HEK293 (cell line): ENCODE measurements at regions not wholly inside any gene's neighbourhood (a gene's known extent, or its start where the extent isn't known, plus 50 kb on each side); places are given as distances from the start of the nearest gene placed in this dataset.

Experiments
- CTCF ChIA-PET: fragments of 350-600 bp; formaldehyde crosslinking; extraction: SDS; loops from one replicate; lab custom pipeline; 2021; ENCODE audit warnings: antibody characterized with exemption; lab: Yijun Ruan, JAX
- POLR2A ChIA-PET: fragments of 300-600 bp; formaldehyde crosslinking; extraction: SDS; loops from one replicate; lab custom pipeline; 2020; ENCODE audit warnings: antibody characterized with exemption, inconsistent platforms; lab: Yijun Ruan, JAX
- H3K27ac ChIP-seq: fragments of 200-500 bp; sonication (Bioruptor generic); 2 replicates; pipeline ENCODE4 v1.5.1; 2014; ENCODE audit warnings: low read depth, low read length, control low read depth, inconsistent platforms; ENCODE audit errors: extremely low read depth
- H3K36me3 ChIP-seq, 2 experiments: fragments of 200-500 bp in 1 of 2; sonication (Bioruptor generic) in 1 of 2; 1 replicate in 1 of 2; 2 replicates in 1 of 2; pipeline ENCODE4 v1.5.1; 2014 to 2017; ENCODE audit warnings: inconsistent platforms in 2 of 2, low read length in 2 of 2; ENCODE audit not compliant: control insufficient read depth in 2 of 2, insufficient read depth in 1 of 2
- H3K4me1 ChIP-seq: fragments of 200-500 bp; sonication (Bioruptor generic); 2 replicates; pipeline ENCODE4 v1.5.1; 2014; ENCODE audit warnings: mild to moderate bottlenecking, low read length, inconsistent platforms; ENCODE audit not compliant: control insufficient read depth, insufficient read depth
- H3K4me3 ChIP-seq: 2 replicates; pipeline ENCODE4 v1.5.1; 2011; ENCODE audit warnings: low read depth, mild to moderate bottlenecking, control low read depth, low read length, moderate library complexity
- H3K9me3 ChIP-seq: fragments of 200-500 bp; sonication (Bioruptor generic); 2 replicates; pipeline ENCODE4 v1.5.1; 2014; ENCODE audit warnings: low read depth, low read length, inconsistent platforms; ENCODE audit not compliant: control insufficient read depth, insufficient read depth
- GLIS1 ChIP-seq: fragments of 450-650 bp; formaldehyde crosslinking; IDR thresholded peaks from 2 replicates; pipeline ENCODE4 v1.5.1; 2016; ENCODE audit warnings: missing biosample characterization, missing genetic modification characterization
- HOXA7 ChIP-seq: sonication (generic); formaldehyde crosslinking; IDR thresholded peaks from 2 replicates; pipeline ENCODE4 v1.8.1; 2022; ENCODE audit warnings: missing genetic modification reagents, borderline replicate concordance
- HOXD13 ChIP-seq: sonication (generic); formaldehyde crosslinking; IDR thresholded peaks from 2 replicates; pipeline ENCODE4 v1.8.0; 2022; ENCODE audit warnings: missing genetic modification reagents, borderline replicate concordance
- IKZF3 ChIP-seq: fragments of 450-650 bp; IDR thresholded peaks from 2 replicates; pipeline ENCODE4 v1.5.0; 2018; ENCODE audit warnings: missing biosample characterization, mild to moderate bottlenecking, missing genetic modification characterization, moderate library complexity
- TRIM28 ChIP-seq: IDR thresholded peaks from 2 replicates; pipeline ENCODE4 v1.6.1; 2011; ENCODE audit warnings: low read length, control low read depth, borderline replicate concordance
- YY1 ChIP-seq: fragments of 450-650 bp; formaldehyde crosslinking; IDR thresholded peaks from 2 replicates; pipeline ENCODE4 v1.5.1; 2018; ENCODE audit warnings: missing biosample characterization, missing genetic modification characterization
- ZBTB1 ChIP-seq: fragments of 450-650 bp; formaldehyde crosslinking; IDR thresholded peaks from 2 replicates; pipeline ENCODE4 v1.5.1; 2016; ENCODE audit warnings: missing biosample characterization, missing genetic modification characterization
- ZNF132 ChIP-seq: fragments of 450-650 bp; formaldehyde crosslinking; IDR thresholded peaks from 2 replicates; pipeline ENCODE4 v1.5.1; 2017; ENCODE audit warnings: missing biosample characterization, missing genetic modification characterization, borderline replicate concordance
- ZNF140 ChIP-seq: fragments of 450-650 bp; formaldehyde crosslinking; IDR thresholded peaks from 2 replicates; pipeline ENCODE4 v1.5.1; 2016; ENCODE audit warnings: missing biosample characterization, missing genetic modification characterization
- ZNF157 ChIP-seq: fragments of 450-650 bp; formaldehyde crosslinking; IDR thresholded peaks from 2 replicates; pipeline ENCODE4 v1.5.1; 2016; ENCODE audit warnings: missing biosample characterization, missing genetic modification characterization
- ZNF175 ChIP-seq: fragments of 450-650 bp; formaldehyde crosslinking; IDR thresholded peaks from 2 replicates; pipeline ENCODE4 v1.5.1; 2016; ENCODE audit warnings: missing biosample characterization, missing genetic modification characterization
- ZNF202 ChIP-seq: fragments of 450-650 bp; formaldehyde crosslinking; IDR thresholded peaks from 2 replicates; pipeline ENCODE4 v1.5.1; 2016; ENCODE audit warnings: missing biosample characterization, missing genetic modification characterization, borderline replicate concordance
- ZNF223 ChIP-seq: fragments of 450-650 bp; formaldehyde crosslinking; IDR thresholded peaks from 2 replicates; pipeline ENCODE4 v1.5.1; 2016; ENCODE audit warnings: missing biosample characterization, missing genetic modification characterization
- ZNF24 ChIP-seq: fragments of 450-650 bp; formaldehyde crosslinking; IDR thresholded peaks from 2 replicates; pipeline ENCODE4 v1.5.1; 2016; ENCODE audit warnings: missing biosample characterization, missing genetic modification characterization
- ZNF311 ChIP-seq: fragments of 450-650 bp; formaldehyde crosslinking; IDR thresholded peaks from 2 replicates; pipeline ENCODE4 v1.5.1; 2017; ENCODE audit warnings: missing biosample characterization, missing genetic modification characterization, borderline replicate concordance
- ZNF341 ChIP-seq: fragments of 450-650 bp; formaldehyde crosslinking; IDR thresholded peaks from 2 replicates; pipeline ENCODE4; 2016; ENCODE audit warnings: low read depth, missing biosample characterization, missing genetic modification characterization
- ZNF426 ChIP-seq: fragments of 450-650 bp; formaldehyde crosslinking; IDR thresholded peaks from 2 replicates; pipeline ENCODE4 v1.5.1; 2017; ENCODE audit warnings: missing biosample characterization, missing genetic modification characterization, mild to moderate bottlenecking, inconsistent platforms, moderate library complexity
- ZNF433 ChIP-seq: fragments of 450-650 bp; formaldehyde crosslinking; IDR thresholded peaks from 2 replicates; pipeline ENCODE4 v1.5.1; 2016; ENCODE audit warnings: missing biosample characterization, missing genetic modification characterization, low read depth
- ZNF473 ChIP-seq: fragments of 450-650 bp; formaldehyde crosslinking; IDR thresholded peaks from 2 replicates; pipeline ENCODE4 v1.5.1; 2017; ENCODE audit warnings: missing biosample characterization, missing genetic modification characterization
- ZNF521 ChIP-seq: fragments of 450-650 bp; formaldehyde crosslinking; IDR thresholded peaks from 2 replicates; pipeline ENCODE4 v1.5.1; 2017; ENCODE audit warnings: missing biosample characterization, mild to moderate bottlenecking, missing genetic modification characterization
- ZNF585B ChIP-seq: fragments of 450-650 bp; formaldehyde crosslinking; IDR thresholded peaks from 2 replicates; pipeline ENCODE4 v1.5.1; 2016; ENCODE audit warnings: missing biosample characterization, missing genetic modification characterization
- ZNF670 ChIP-seq: fragments of 450-650 bp; formaldehyde crosslinking; IDR thresholded peaks from 2 replicates; pipeline ENCODE4 v1.5.1; 2016; ENCODE audit warnings: missing biosample characterization, missing genetic modification characterization, low read depth
- ZNF768 ChIP-seq: fragments of 450-650 bp; formaldehyde crosslinking; IDR thresholded peaks from 2 replicates; pipeline ENCODE4 v1.5.1; 2018; ENCODE audit warnings: missing biosample characterization, mild to moderate bottlenecking, missing genetic modification characterization
- ZNF785 ChIP-seq: fragments of 450-650 bp; formaldehyde crosslinking; IDR thresholded peaks from 2 replicates; pipeline ENCODE4 v1.5.1; 2016; ENCODE audit warnings: missing biosample characterization, missing genetic modification characterization
- TF ChIP-seq, protein P1 (sequence below): fragments of 450-650 bp; formaldehyde crosslinking; IDR thresholded peaks from 2 replicates; pipeline ENCODE4 v1.5.1; 2016; ENCODE audit warnings: missing biosample characterization, missing genetic modification characterization
- TF ChIP-seq, protein P2 (sequence below): sonication (generic); formaldehyde crosslinking; IDR thresholded peaks from 2 replicates; pipeline ENCODE4 v1.8.1; 2022; ENCODE audit warnings: mild to moderate bottlenecking, moderate library complexity, missing genetic modification reagents
- TF ChIP-seq, protein P3 (sequence below): fragments of 450-650 bp; formaldehyde crosslinking; IDR thresholded peaks from 2 replicates; pipeline ENCODE4 v1.5.1; 2016; ENCODE audit warnings: missing biosample characterization, missing genetic modification characterization
- TF ChIP-seq, protein P4 (sequence below): fragments of 450-650 bp; formaldehyde crosslinking; IDR thresholded peaks from 2 replicates; pipeline ENCODE4 v1.5.1; 2017; ENCODE audit warnings: missing biosample characterization, missing genetic modification characterization
- TF ChIP-seq, protein P5 (sequence below): fragments of 450-650 bp; formaldehyde crosslinking; IDR thresholded peaks from 2 replicates; pipeline ENCODE4 v1.5.1; 2017; ENCODE audit warnings: missing biosample characterization, mild to moderate bottlenecking, missing genetic modification characterization, moderate library complexity

DNA sequence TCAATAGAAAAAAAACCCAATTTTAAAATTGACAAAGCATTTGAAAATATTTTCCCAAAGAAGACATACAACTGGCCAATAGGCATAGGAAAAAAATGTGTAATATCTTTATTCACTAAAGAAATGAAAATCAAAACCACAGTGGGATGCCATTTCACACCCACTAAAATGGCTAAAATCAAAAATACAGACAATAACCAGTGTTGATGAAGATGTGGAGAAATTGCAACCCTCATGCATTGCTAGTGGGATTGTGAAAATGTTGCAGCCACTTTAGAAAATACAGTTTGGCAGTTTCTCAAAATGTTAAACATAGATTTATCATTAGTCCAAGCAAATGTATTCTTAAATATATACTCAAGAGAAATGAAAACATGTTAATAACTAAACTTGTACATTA is 315.1 kb upstream of the GPR149 start:
- TF ChIP-seq, protein P1, sequence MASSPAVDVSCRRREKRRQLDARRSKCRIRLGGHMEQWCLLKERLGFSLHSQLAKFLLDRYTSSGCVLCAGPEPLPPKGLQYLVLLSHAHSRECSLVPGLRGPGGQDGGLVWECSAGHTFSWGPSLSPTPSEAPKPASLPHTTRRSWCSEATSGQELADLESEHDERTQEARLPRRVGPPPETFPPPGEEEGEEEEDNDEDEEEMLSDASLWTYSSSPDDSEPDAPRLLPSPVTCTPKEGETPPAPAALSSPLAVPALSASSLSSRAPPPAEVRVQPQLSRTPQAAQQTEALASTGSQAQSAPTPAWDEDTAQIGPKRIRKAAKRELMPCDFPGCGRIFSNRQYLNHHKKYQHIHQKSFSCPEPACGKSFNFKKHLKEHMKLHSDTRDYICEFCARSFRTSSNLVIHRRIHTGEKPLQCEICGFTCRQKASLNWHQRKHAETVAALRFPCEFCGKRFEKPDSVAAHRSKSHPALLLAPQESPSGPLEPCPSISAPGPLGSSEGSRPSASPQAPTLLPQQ (tag by site-specific recombination) = no peak
- TF ChIP-seq, all 188 proteins: peak for 0
- H3K4me3 ChIP-seq = no peak overlapping the region
- no peaks in the 10 kb centered on the region for H3K9me3 ChIP-seq
- CTCF ChIA-PET = no interaction called here
- no peak overlapping the region for H3K27ac ChIP-seq
- POLR2A ChIA-PET = no interaction called here
- no peaks in the 10 kb centered on the region for H3K36me3 ChIP-seq
- H3K4me1 ChIP-seq = no peaks in the 10 kb centered on the region

DNA sequence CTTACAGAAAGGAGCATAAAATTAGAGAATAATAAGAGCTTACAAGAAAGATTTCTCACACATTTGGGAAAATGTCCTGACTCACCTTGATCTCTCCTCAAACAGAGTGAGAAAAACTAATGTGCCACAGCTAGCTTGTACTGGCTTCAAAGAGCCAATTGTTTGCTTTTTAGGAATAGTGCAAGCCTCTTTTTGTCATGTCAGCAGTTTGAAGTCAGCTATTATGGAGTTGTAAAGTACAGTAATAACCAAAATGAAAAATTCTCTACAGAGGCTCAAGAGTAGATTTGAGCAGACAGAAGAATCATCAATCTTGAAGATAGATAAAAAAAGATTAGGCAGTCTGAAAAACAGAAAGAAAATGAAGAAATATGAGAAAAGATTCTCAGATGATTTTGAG is 313.4 kb upstream of the GPR149 start:
- POLR2A ChIA-PET = no interaction called here
- no peak overlapping the region for H3K27ac ChIP-seq
- no peaks in the 10 kb centered on the region for H3K36me3 ChIP-seq
- CTCF ChIA-PET = no interaction called here
- TF ChIP-seq ZNF311 (tag by site-specific recombination) (no peak), ZNF157 (tag by site-specific recombination) (no peak), ZNF585B (no peak), ZBTB1 (tag by site-specific recombination) (no peak), ZNF341 (tag by site-specific recombination) (no peak), ZNF521 (tag by site-specific recombination) (no peak), TRIM28 (no peak), ZNF24 (no peak), YY1 (no peak), ZNF670 (tag by site-specific recombination) (no peak), ZNF426 (tag by site-specific recombination) (no peak), ZNF768 (tag by site-specific recombination) (no peak), ZNF223 (tag by site-specific recombination) (no peak), ZNF140 (tag by site-specific recombination) (no peak), ZNF202 (tag by site-specific recombination) (no peak), ZNF433 (tag by site-specific recombination) (no peak), ZNF785 (tag by site-specific recombination) (no peak)
- TF ChIP-seq, protein P2, sequence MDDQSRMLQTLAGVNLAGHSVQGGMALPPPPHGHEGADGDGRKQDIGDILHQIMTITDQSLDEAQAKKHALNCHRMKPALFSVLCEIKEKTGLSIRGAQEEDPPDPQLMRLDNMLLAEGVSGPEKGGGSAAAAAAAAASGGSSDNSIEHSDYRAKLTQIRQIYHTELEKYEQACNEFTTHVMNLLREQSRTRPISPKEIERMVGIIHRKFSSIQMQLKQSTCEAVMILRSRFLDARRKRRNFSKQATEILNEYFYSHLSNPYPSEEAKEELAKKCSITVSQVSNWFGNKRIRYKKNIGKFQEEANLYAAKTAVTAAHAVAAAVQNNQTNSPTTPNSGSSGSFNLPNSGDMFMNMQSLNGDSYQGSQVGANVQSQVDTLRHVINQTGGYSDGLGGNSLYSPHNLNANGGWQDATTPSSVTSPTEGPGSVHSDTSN (CRISPR knock-in tag) = no peak
- H3K4me3 ChIP-seq = no peak overlapping the region
- H3K9me3 ChIP-seq = no peaks in the 10 kb centered on the region
- no peaks in the 10 kb centered on the region for H3K4me1 ChIP-seq

DNA sequence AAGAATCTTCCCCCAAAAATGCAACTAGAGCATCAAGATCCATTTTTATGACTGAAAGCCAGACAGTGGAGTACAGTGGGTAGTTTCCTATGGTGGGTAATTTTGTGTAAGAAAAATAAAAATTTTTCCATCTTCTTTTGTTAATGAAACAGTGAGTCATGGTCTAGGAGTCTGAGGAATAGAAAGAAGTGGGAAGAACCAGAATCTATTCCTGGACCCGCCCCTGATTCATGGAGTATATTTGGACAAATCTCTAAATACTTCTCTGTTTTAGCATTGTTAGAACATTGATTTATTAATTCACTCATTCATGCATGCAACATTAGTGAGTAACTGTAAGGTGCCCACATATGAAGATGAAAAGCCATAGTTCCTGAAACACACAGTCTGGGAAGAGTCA is 304.5 kb upstream of the GPR149 start:
- Histone ChIP-seq H3K36me3 (no peaks in the 10 kb centered on the region), H3K4me1 (no peaks in the 10 kb centered on the region), H3K27ac (no peak overlapping the region), H3K9me3 (no peaks in the 10 kb centered on the region), H3K4me3 (no peak overlapping the region)
- POLR2A ChIA-PET = no interaction called here
- CTCF ChIA-PET = no interaction called here
- TF ChIP-seq HOXA7 (CRISPR knock-in tag) (no peak), GLIS1 (no peak), ZNF175 (no peak), IKZF3 (no peak), ZNF132 (tag by site-specific recombination) (no peak), HOXD13 (CRISPR knock-in tag) (no peak), ZNF473 (tag by site-specific recombination) (no peak)
- TF ChIP-seq, protein P3, sequence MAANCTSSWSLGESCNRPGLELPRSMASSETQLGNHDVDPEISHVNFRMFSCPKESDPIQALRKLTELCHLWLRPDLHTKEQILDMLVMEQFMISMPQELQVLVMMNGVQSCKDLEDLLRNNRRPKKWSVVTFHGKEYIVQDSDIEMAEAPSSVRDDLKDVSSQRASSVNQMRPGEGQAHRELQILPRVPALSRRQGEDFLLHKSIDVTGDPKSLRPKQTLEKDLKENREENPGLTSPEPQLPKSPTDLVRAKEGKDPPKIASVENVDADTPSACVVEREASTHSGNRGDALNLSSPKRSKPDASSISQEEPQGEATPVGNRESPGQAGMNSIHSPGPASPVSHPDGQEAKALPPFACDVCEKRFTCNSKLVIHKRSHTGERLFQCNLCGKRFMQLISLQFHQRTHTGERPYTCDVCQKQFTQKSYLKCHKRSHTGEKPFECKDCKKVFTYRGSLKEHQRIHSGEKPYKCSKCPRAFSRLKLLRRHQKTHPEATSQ = no peak
- TF ChIP-seq, protein P4, sequence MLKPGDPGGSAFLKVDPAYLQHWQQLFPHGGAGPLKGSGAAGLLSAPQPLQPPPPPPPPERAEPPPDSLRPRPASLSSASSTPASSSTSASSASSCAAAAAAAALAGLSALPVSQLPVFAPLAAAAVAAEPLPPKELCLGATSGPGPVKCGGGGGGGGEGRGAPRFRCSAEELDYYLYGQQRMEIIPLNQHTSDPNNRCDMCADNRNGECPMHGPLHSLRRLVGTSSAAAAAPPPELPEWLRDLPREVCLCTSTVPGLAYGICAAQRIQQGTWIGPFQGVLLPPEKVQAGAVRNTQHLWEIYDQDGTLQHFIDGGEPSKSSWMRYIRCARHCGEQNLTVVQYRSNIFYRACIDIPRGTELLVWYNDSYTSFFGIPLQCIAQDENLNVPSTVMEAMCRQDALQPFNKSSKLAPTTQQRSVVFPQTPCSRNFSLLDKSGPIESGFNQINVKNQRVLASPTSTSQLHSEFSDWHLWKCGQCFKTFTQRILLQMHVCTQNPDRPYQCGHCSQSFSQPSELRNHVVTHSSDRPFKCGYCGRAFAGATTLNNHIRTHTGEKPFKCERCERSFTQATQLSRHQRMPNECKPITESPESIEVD = no peak
- TF ChIP-seq, protein P5, sequence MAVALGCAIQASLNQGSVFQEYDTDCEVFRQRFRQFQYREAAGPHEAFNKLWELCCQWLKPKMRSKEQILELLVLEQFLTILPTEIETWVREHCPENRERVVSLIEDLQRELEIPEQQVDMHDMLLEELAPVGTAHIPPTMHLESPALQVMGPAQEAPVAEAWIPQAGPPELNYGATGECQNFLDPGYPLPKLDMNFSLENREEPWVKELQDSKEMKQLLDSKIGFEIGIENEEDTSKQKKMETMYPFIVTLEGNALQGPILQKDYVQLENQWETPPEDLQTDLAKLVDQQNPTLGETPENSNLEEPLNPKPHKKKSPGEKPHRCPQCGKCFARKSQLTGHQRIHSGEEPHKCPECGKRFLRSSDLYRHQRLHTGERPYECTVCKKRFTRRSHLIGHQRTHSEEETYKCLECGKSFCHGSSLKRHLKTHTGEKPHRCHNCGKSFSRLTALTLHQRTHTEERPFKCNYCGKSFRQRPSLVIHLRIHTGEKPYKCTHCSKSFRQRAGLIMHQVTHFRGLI (tag by site-specific recombination) = no peak
